ENCODE measurements at regions not wholly inside any gene's neighbourhood (a gene's known extent, or its start where the extent isn't known, plus 50 kb on each side); places are given as distances from the start of the nearest gene placed in this dataset.
A peak's percentile ranks its signal among the peaks of the same experiment; 100 is the strongest.

GRCh38 chr20:48196001-48196400, 410.7 kb upstream of the SULF2 start:
- Histone ChIP-seq H3K9me3 (ENCODE audit: control insufficient read depth, low read length) (no peaks in the 10 kb centered on the region), H3K27me3 (ENCODE audit: control insufficient read depth in 1 of 2, insufficient read depth in 2 of 2, low read length in 1 of 2) (no peaks in the 10 kb centered on the region), H3K4me1 (ENCODE audit: control insufficient read depth in 1 of 2, insufficient read depth in 2 of 2, low read length in 2 of 2) (no peaks in the 10 kb centered on the region), H3K4me3 (ENCODE audit: low read length in 2 of 2) (no peak overlapping the region), H3K27ac (ENCODE audit: low read depth in 1 of 2, low read length in 2 of 2) (no peak overlapping the region), H3K36me3 (ENCODE audit: control insufficient read depth in 1 of 2, insufficient read depth in 2 of 2, low read length in 1 of 2) (no peaks in the 10 kb centered on the region)
- intact Hi-C loops (cut with DNase I): no loop called here
- peak in 1 of 2 donors; percentile 12 for DNase-seq
- no peak for ATAC-seq (ENCODE audit: low FRiP score)
- WGBS, 2 donors: 62 to 75% methylated on average over 5 of the region's 5 CpGs

- H3K4me3 ChIP-seq (ENCODE audit: low read length in 2 of 2): no peak overlapping the region
- no peaks in the 10 kb centered on the region for H3K36me3 ChIP-seq (ENCODE audit: control insufficient read depth in 1 of 2, insufficient read depth in 2 of 2, low read length in 1 of 2)
- no peak overlapping the region for H3K27ac ChIP-seq (ENCODE audit: low read depth in 1 of 2, low read length in 2 of 2)
- no peak for ATAC-seq (ENCODE audit: low FRiP score)
- H3K27me3 ChIP-seq (ENCODE audit: control insufficient read depth in 1 of 2, insufficient read depth in 2 of 2, low read length in 1 of 2): no peaks in the 10 kb centered on the region
- no peaks in the 10 kb centered on the region for H3K9me3 ChIP-seq (ENCODE audit: control insufficient read depth, low read length)
- WGBS, 2 donors: 92 to 94% methylated on average over 9 of the region's 9 CpGs
- intact Hi-C loops (cut with DNase I): no loop called here
- no peaks in the 10 kb centered on the region for H3K4me1 ChIP-seq (ENCODE audit: control insufficient read depth in 1 of 2, insufficient read depth in 2 of 2, low read length in 2 of 2)
- DNase-seq: peak in 1 of 2 donors; percentile 30
Measured at GRCh38 chr20:48195121-48195870, 410.0 kb upstream of the SULF2 start.

- no peaks in the 10 kb centered on the region for H3K27me3 ChIP-seq (ENCODE audit: control insufficient read depth in 1 of 2, insufficient read depth in 2 of 2, low read length in 1 of 2)
- no peaks in the 10 kb centered on the region for H3K4me1 ChIP-seq (ENCODE audit: control insufficient read depth in 1 of 2, insufficient read depth in 2 of 2, low read length in 2 of 2)
- intact Hi-C loops (cut with DNase I): no loop called here
- no peaks in the 10 kb centered on the region for H3K36me3 ChIP-seq (ENCODE audit: control insufficient read depth in 1 of 2, insufficient read depth in 2 of 2, low read length in 1 of 2)
- no peak overlapping the region for H3K27ac ChIP-seq (ENCODE audit: low read depth in 1 of 2, low read length in 2 of 2)
- 92 to 95% methylated on average over 17 of the region's 17 CpGs for WGBS, 2 donors
- no peaks in the 10 kb centered on the region for H3K9me3 ChIP-seq (ENCODE audit: control insufficient read depth, low read length)
- ATAC-seq (ENCODE audit: low FRiP score) (no peak), DNase-seq (peak in 1 of 2 donors; percentile 25)
- H3K4me3 ChIP-seq (ENCODE audit: low read length in 2 of 2): no peak overlapping the region
Measured at GRCh38 chr20:48194583-48194982, 409.3 kb upstream of the SULF2 start.

- intact Hi-C loops (cut with DNase I): no loop called here
- no peaks in the 10 kb centered on the region for H3K27me3 ChIP-seq (ENCODE audit: control insufficient read depth in 1 of 2, insufficient read depth in 2 of 2, low read length in 1 of 2)
- WGBS, 2 donors: 90 to 94% methylated on average over 11 of the region's 11 CpGs
- H3K4me3 ChIP-seq (ENCODE audit: low read length in 2 of 2): no peak overlapping the region
- no peak overlapping the region for H3K27ac ChIP-seq (ENCODE audit: low read depth in 1 of 2, low read length in 2 of 2)
- ATAC-seq (ENCODE audit: low FRiP score) (no peak), DNase-seq (peak in 1 of 2 donors; percentile 39)
- no peaks in the 10 kb centered on the region for H3K36me3 ChIP-seq (ENCODE audit: control insufficient read depth in 1 of 2, insufficient read depth in 2 of 2, low read length in 1 of 2)
- no peaks in the 10 kb centered on the region for H3K4me1 ChIP-seq (ENCODE audit: control insufficient read depth in 1 of 2, insufficient read depth in 2 of 2, low read length in 2 of 2)
- H3K9me3 ChIP-seq (ENCODE audit: control insufficient read depth, low read length): no peaks in the 10 kb centered on the region
Measured at GRCh38 chr20:48193627-48194425, 408.5 kb upstream of the SULF2 start.

- H3K27me3 ChIP-seq (ENCODE audit: control insufficient read depth in 1 of 2, insufficient read depth in 2 of 2, low read length in 1 of 2): no peaks in the 10 kb centered on the region
- no peaks in the 10 kb centered on the region for H3K9me3 ChIP-seq (ENCODE audit: control insufficient read depth, low read length)
- WGBS, 2 donors: 89 to 91% methylated on average over 12 of the region's 12 CpGs
- H3K27ac ChIP-seq (ENCODE audit: low read depth in 1 of 2, low read length in 2 of 2): no peak overlapping the region
- intact Hi-C loops (cut with DNase I): no loop called here
- DNase-seq: peak in 1 of 2 donors; percentile 24
- H3K4me1 ChIP-seq (ENCODE audit: control insufficient read depth in 1 of 2, insufficient read depth in 2 of 2, low read length in 2 of 2): no peaks in the 10 kb centered on the region
- no peak overlapping the region for H3K4me3 ChIP-seq (ENCODE audit: low read length in 2 of 2)
- no peaks in the 10 kb centered on the region for H3K36me3 ChIP-seq (ENCODE audit: control insufficient read depth in 1 of 2, insufficient read depth in 2 of 2, low read length in 1 of 2)
- no peak for ATAC-seq (ENCODE audit: low FRiP score)
Measured at GRCh38 chr20:48192109-48192508, 406.8 kb upstream of the SULF2 start.

GRCh38 chr20:48191200-48191599, 405.9 kb upstream of the SULF2 start:
- no peaks in the 10 kb centered on the region for H3K36me3 ChIP-seq (ENCODE audit: control insufficient read depth in 1 of 2, insufficient read depth in 2 of 2, low read length in 1 of 2)
- H3K4me3 ChIP-seq (ENCODE audit: low read length in 2 of 2): no peak overlapping the region
- H3K27ac ChIP-seq (ENCODE audit: low read depth in 1 of 2, low read length in 2 of 2): no peak overlapping the region
- WGBS, 2 donors: 80 to 89% methylated on average over 3 of the region's 3 CpGs
- intact Hi-C loops (cut with DNase I): no loop called here
- no peaks in the 10 kb centered on the region for H3K4me1 ChIP-seq (ENCODE audit: control insufficient read depth in 1 of 2, insufficient read depth in 2 of 2, low read length in 2 of 2)
- ATAC-seq (ENCODE audit: low FRiP score) (no peak), DNase-seq (peak in 1 of 2 donors; percentile 9)
- H3K9me3 ChIP-seq (ENCODE audit: control insufficient read depth, low read length): no peaks in the 10 kb centered on the region
- no peaks in the 10 kb centered on the region for H3K27me3 ChIP-seq (ENCODE audit: control insufficient read depth in 1 of 2, insufficient read depth in 2 of 2, low read length in 1 of 2)

GRCh38 chr20:48190757-48191156, 405.5 kb upstream of the SULF2 start:
- no peak overlapping the region for H3K4me3 ChIP-seq (ENCODE audit: low read length in 2 of 2)
- no peaks in the 10 kb centered on the region for H3K27me3 ChIP-seq (ENCODE audit: control insufficient read depth in 1 of 2, insufficient read depth in 2 of 2, low read length in 1 of 2)
- no peaks in the 10 kb centered on the region for H3K36me3 ChIP-seq (ENCODE audit: control insufficient read depth in 1 of 2, insufficient read depth in 2 of 2, low read length in 1 of 2)
- no peak overlapping the region for H3K27ac ChIP-seq (ENCODE audit: low read depth in 1 of 2, low read length in 2 of 2)
- DNase-seq (peak in 1 of 2 donors; percentile 4), ATAC-seq (ENCODE audit: low FRiP score) (no peak)
- H3K9me3 ChIP-seq (ENCODE audit: control insufficient read depth, low read length): no peaks in the 10 kb centered on the region
- H3K4me1 ChIP-seq (ENCODE audit: control insufficient read depth in 1 of 2, insufficient read depth in 2 of 2, low read length in 2 of 2): no peaks in the 10 kb centered on the region
- intact Hi-C loops (cut with DNase I): no loop called here
- 68 to 82% methylated on average over 4 of the region's 4 CpGs for WGBS, 2 donors

- no peak for ATAC-seq (ENCODE audit: low FRiP score)
- H3K36me3 ChIP-seq (ENCODE audit: control insufficient read depth in 1 of 2, insufficient read depth in 2 of 2, low read length in 1 of 2): no peaks in the 10 kb centered on the region
- H3K9me3 ChIP-seq (ENCODE audit: control insufficient read depth, low read length): no peaks in the 10 kb centered on the region
- intact Hi-C loops (cut with DNase I): no loop called here
- no peaks in the 10 kb centered on the region for H3K27me3 ChIP-seq (ENCODE audit: control insufficient read depth in 1 of 2, insufficient read depth in 2 of 2, low read length in 1 of 2)
- no peak overlapping the region for H3K4me3 ChIP-seq (ENCODE audit: low read length in 2 of 2)
- no peak overlapping the region for H3K27ac ChIP-seq (ENCODE audit: low read depth in 1 of 2, low read length in 2 of 2)
- WGBS, 2 donors: 54 to 57% methylated on average over 4 of the region's 4 CpGs
- DNase-seq: peak in 1 of 2 donors; percentile 24
- H3K4me1 ChIP-seq (ENCODE audit: control insufficient read depth in 1 of 2, insufficient read depth in 2 of 2, low read length in 2 of 2): no peaks in the 10 kb centered on the region
Measured at GRCh38 chr20:48189181-48189580, 403.9 kb upstream of the SULF2 start.

GRCh38 chr20:48187851-48188250, 402.6 kb upstream of the SULF2 start:
- Histone ChIP-seq H3K27ac (ENCODE audit: low read depth in 1 of 2, low read length in 2 of 2) (no peak overlapping the region), H3K9me3 (ENCODE audit: control insufficient read depth, low read length) (no peaks in the 10 kb centered on the region), H3K36me3 (ENCODE audit: control insufficient read depth in 1 of 2, insufficient read depth in 2 of 2, low read length in 1 of 2) (no peaks in the 10 kb centered on the region), H3K4me1 (ENCODE audit: control insufficient read depth in 1 of 2, insufficient read depth in 2 of 2, low read length in 2 of 2) (no peaks in the 10 kb centered on the region), H3K27me3 (ENCODE audit: control insufficient read depth in 1 of 2, insufficient read depth in 2 of 2, low read length in 1 of 2) (no peaks in the 10 kb centered on the region), H3K4me3 (ENCODE audit: low read length in 2 of 2) (no peak overlapping the region)
- whole genome bisulfite sequencing, 2 donors: 92 to 93% methylated on average over 7 of the region's 7 CpGs
- peak in 1 of 2 donors; percentile 7 for DNase-seq
- no peak for ATAC-seq (ENCODE audit: low FRiP score)
- intact Hi-C loops (cut with DNase I): no loop called here

Data from aorta (tissue), 5 donors.